ENCODE measurements at regions not wholly inside any gene's neighbourhood (a gene's known extent, or its start where the extent isn't known, plus 50 kb on each side); places are given as distances from the start of the nearest gene placed in this dataset.

GRCh38 chr7:106372126-106372525 is 87.3 kb upstream of the NAMPT start:
- Histone ChIP-seq H3K79me2 (ENCODE audit: insufficient read depth, low read length) (no peaks in the 10 kb centered on the region), H2AFZ (ENCODE audit: low read length) (no peak overlapping the region), H3K9ac (ENCODE audit: insufficient read depth, low read depth, low read length) (no peak overlapping the region), H4K20me1 (ENCODE audit: insufficient read depth, low read length) (no peaks in the 10 kb centered on the region), H3K4me3 (replicated peaks in 1 of 3; ENCODE audit: insufficient read depth in 1 of 3, low read depth in 2 of 3, low read length in 3 of 3) (no peak overlapping the region), H3K27me3 (ENCODE audit: control insufficient read depth in 1 of 2, insufficient read depth in 2 of 2, low read length in 2 of 2) (peaks cover 0 to 8% of the 10 kb centered on the region in 2 experiments; a peak in 2 of 5 replicates), H3K27ac (ENCODE audit: extremely low read length, insufficient read depth, low read length) (no peak overlapping the region), H3K4me2 (ENCODE audit: low read depth, low read length) (no peak overlapping the region), H3K36me3 (replicated peaks in 1 of 2; ENCODE audit: control insufficient read depth in 1 of 2, insufficient read depth in 2 of 2, low read length in 2 of 2) (no peaks in the 10 kb centered on the region), H3K4me1 (ENCODE audit: insufficient read depth, low read length) (peaks cover 10% of the 10 kb centered on the region), H3K9me3 (ENCODE audit: low read length) (no peaks in the 10 kb centered on the region)
- 0% methylated on average over 2 of the region's 2 CpGs for WGBS (ENCODE audit: low lambda C conversion rate)
- in situ Hi-C loops (cut with HindIII; ENCODE audit: extremely low pct_ligation_motif_present, low pct_unique_long_range_greater_than_20kb) (no loop called here), intact Hi-C loops (cut with micrococcal nuclease; ENCODE audit: unreplicated experiment) (no loop called here)
- no TSS peak for BruUV-seq (replicated peaks)
- FAIRE-seq = no peak
- DNase-seq (ENCODE audit: low spot score) = no peak
- ChIA-PET CTCF (ENCODE audit: low intra/inter-chr PET ratio, low total read pairs) (no interaction called here), POLR2A (no interaction called here)
- TF ChIP-seq ZNF772 (CRISPR knock-in tag; IDR thresholded peaks at IDR 0.05) = no peak
- TF ChIP-seq ZNF598 (CRISPR knock-in tag; IDR thresholded peaks at IDR 0.05; ENCODE audit: borderline replicate concordance) = no peak
- no peak for TF ChIP-seq ZFP90 (CRISPR knock-in tag; IDR thresholded peaks at IDR 0.05; ENCODE audit: borderline replicate concordance)
- TF ChIP-seq HOMEZ (CRISPR knock-in tag; IDR thresholded peaks at IDR 0.05; ENCODE audit: low read depth) = no peak
- no peak for TF ChIP-seq CREB1 (IDR thresholded peaks at IDR 0.05)
- no peak for TF ChIP-seq CREB1 (CRISPR knock-in tag; IDR thresholded peaks at IDR 0.05)
- no peak for TF ChIP-seq RBFOX2 (IDR thresholded peaks at IDR 0.05; ENCODE audit: low read depth, low read length)
- no peak for TF ChIP-seq ATM (IDR thresholded peaks at IDR 0.05; ENCODE audit: borderline replicate concordance)
- TF ChIP-seq TFE3 (CRISPR knock-in tag; IDR thresholded peaks at IDR 0.05) = no peak
- TF ChIP-seq ZNF644 (CRISPR knock-in tag; IDR thresholded peaks at IDR 0.05; ENCODE audit: low read depth) = no peak
- no peak for TF ChIP-seq ZNF543 (CRISPR knock-in tag; IDR thresholded peaks at IDR 0.05)
- no peak for TF ChIP-seq TP53 (CRISPR knock-in tag; conservative IDR thresholded peaks at IDR 0.05)
- TF ChIP-seq SNAPC2 (CRISPR knock-in tag; IDR thresholded peaks at IDR 0.05) = no peak
- TF ChIP-seq, protein P1, sequence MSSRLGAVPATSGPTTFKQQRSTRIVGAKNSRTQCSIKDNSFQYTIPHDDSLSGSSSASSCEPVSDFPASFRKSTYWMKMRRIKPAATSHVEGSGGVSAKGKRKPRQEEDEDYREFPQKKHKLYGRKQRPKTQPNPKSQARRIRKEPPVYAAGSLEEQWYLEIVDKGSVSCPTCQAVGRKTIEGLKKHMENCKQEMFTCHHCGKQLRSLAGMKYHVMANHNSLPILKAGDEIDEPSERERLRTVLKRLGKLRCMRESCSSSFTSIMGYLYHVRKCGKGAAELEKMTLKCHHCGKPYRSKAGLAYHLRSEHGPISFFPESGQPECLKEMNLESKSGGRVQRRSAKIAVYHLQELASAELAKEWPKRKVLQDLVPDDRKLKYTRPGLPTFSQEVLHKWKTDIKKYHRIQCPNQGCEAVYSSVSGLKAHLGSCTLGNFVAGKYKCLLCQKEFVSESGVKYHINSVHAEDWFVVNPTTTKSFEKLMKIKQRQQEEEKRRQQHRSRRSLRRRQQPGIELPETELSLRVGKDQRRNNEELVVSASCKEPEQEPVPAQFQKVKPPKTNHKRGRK (CRISPR knock-in tag; IDR thresholded peaks at IDR 0.05) = no peak
- TF ChIP-seq MYNN (CRISPR knock-in tag; IDR thresholded peaks at IDR 0.05; ENCODE audit: low read depth) = no peak
- no peak for TF ChIP-seq NFKBIZ (CRISPR knock-in tag; IDR thresholded peaks at IDR 0.05)
- ATAC-seq = no peak

Data from HepG2 (cell line).